ENCODE measurements at regions not wholly inside any gene's neighbourhood (a gene's known extent, or its start where the extent isn't known, plus 50 kb on each side); places are given as distances from the start of the nearest gene placed in this dataset.

GRCh38 chr2:139946690-139947089 lies 1166.5 kb upstream of the NXPH2 start:
- TF ChIP-seq POLR2A (IDR thresholded peaks at IDR 0.05) (no peak), CTCF (IDR thresholded peaks at IDR 0.05) (no peak)
